ENCODE measurements at regions not wholly inside any gene's neighbourhood (a gene's known extent, or its start where the extent isn't known, plus 50 kb on each side); places are given as distances from the start of the nearest gene placed in this dataset.

- Histone ChIP-seq H3K36me3 (replicated peaks) (no peaks in the 10 kb centered on the region), H3K27ac (no peak overlapping the region), H3K27me3 (replicated peaks) (no peaks in the 10 kb centered on the region), H3K4me3 (ENCODE audit: low read depth, low read length) (no peak overlapping the region)
- no peak for DNase-seq
- TF ChIP-seq CTCF (IDR thresholded peaks at IDR 0.05; ENCODE audit: low read depth, low read length, missing control alignments), result no peak
- in situ Hi-C loops (cut with HindIII; ENCODE audit: low pct_ligation_motif_present, low sequenced_read_pairs), result no loop called here
These were observed 110.4 kb upstream of the MAP9 start for GRCh38 chr4:155487210-155487609.

GRCh38 chr4:155481150-155481549, 104.4 kb upstream of the MAP9 start:
- H3K4me3 ChIP-seq (ENCODE audit: low read depth, low read length), result no peak overlapping the region
- no peak for DNase-seq
- in situ Hi-C loops (cut with HindIII; ENCODE audit: low pct_ligation_motif_present, low sequenced_read_pairs), result no loop called here
- H3K36me3 ChIP-seq (replicated peaks), result no peaks in the 10 kb centered on the region
- no peak overlapping the region for H3K27ac ChIP-seq
- no peaks in the 10 kb centered on the region for H3K27me3 ChIP-seq (replicated peaks)
- no peak for TF ChIP-seq CTCF (IDR thresholded peaks at IDR 0.05; ENCODE audit: low read depth, low read length, missing control alignments)

- in situ Hi-C loops (cut with HindIII; ENCODE audit: low pct_ligation_motif_present, low sequenced_read_pairs), result no loop called here
- Histone ChIP-seq H3K4me3 (ENCODE audit: low read depth, low read length) (no peak overlapping the region), H3K36me3 (replicated peaks) (no peaks in the 10 kb centered on the region), H3K27ac (no peak overlapping the region), H3K27me3 (replicated peaks) (no peaks in the 10 kb centered on the region)
- no peak for TF ChIP-seq CTCF (IDR thresholded peaks at IDR 0.05; ENCODE audit: low read depth, low read length, missing control alignments)
- no peak for DNase-seq
These were observed 103.1 kb upstream of the MAP9 start for GRCh38 chr4:155479835-155480234.

GRCh38 chr4:155478336-155478835, 101.6 kb upstream of the MAP9 start:
- no peak overlapping the region for H3K4me3 ChIP-seq (ENCODE audit: low read depth, low read length)
- TF ChIP-seq CTCF (IDR thresholded peaks at IDR 0.05; ENCODE audit: low read depth, low read length, missing control alignments), result no peak
- DNase-seq, result no peak
- H3K36me3 ChIP-seq (replicated peaks), result no peaks in the 10 kb centered on the region
- in situ Hi-C loops (cut with HindIII; ENCODE audit: low pct_ligation_motif_present, low sequenced_read_pairs), result no loop called here
- no peaks in the 10 kb centered on the region for H3K27me3 ChIP-seq (replicated peaks)
- no peak overlapping the region for H3K27ac ChIP-seq

- no peak for TF ChIP-seq CTCF (IDR thresholded peaks at IDR 0.05; ENCODE audit: low read depth, low read length, missing control alignments)
- DNase-seq, result no peak
- Histone ChIP-seq H3K4me3 (ENCODE audit: low read depth, low read length) (no peak overlapping the region), H3K36me3 (replicated peaks) (no peaks in the 10 kb centered on the region), H3K27ac (no peak overlapping the region), H3K27me3 (replicated peaks) (no peaks in the 10 kb centered on the region)
- in situ Hi-C loops (cut with HindIII; ENCODE audit: low pct_ligation_motif_present, low sequenced_read_pairs), result no loop called here
These were observed 98.0 kb upstream of the MAP9 start for GRCh38 chr4:155474758-155475157.

- H3K4me3 ChIP-seq (ENCODE audit: low read depth, low read length), result no peak overlapping the region
- no peak for DNase-seq
These were observed 96.8 kb upstream of the MAP9 start for GRCh38 chr4:155473420-155474095.

More at GRCh38 chr4:155473420-155474095, 96.8 kb upstream of the MAP9 start:
- H3K27ac ChIP-seq, result no peak overlapping the region
- no peaks in the 10 kb centered on the region for H3K36me3 ChIP-seq (replicated peaks)
- in situ Hi-C loops (cut with HindIII; ENCODE audit: low pct_ligation_motif_present, low sequenced_read_pairs), result no loop called here
- H3K27me3 ChIP-seq (replicated peaks), result no peaks in the 10 kb centered on the region
- no peak for TF ChIP-seq CTCF (IDR thresholded peaks at IDR 0.05; ENCODE audit: low read depth, low read length, missing control alignments)
